HFF-Myc (cell line): ENCODE measurements at regions not wholly inside any gene's neighbourhood (a gene's known extent, or its start where the extent isn't known, plus 50 kb on each side); places are given as distances from the start of the nearest gene placed in this dataset.

Source experiments
- DNase-seq: peaks from one replicate; pipeline ENCODE4 v3.0.0-alpha.2; 2011; ENCODE audit warnings: low read depth; ENCODE audit errors: extremely low read depth
- H3K4me3 ChIP-seq: replicated peaks from 2 replicates; pipeline ENCODE4 v1.5.1; 2011; ENCODE audit warnings: low read depth, mild to moderate bottlenecking, control low read depth, low read length
- TF ChIP-seq, protein P1 (sequence below): IDR thresholded peaks from 2 replicates; pipeline ENCODE4 v1.5.1; 2012; ENCODE audit warnings: mild to moderate bottlenecking, low read depth, low read length, control low read depth; ENCODE audit errors: missing control alignments

DNA sequence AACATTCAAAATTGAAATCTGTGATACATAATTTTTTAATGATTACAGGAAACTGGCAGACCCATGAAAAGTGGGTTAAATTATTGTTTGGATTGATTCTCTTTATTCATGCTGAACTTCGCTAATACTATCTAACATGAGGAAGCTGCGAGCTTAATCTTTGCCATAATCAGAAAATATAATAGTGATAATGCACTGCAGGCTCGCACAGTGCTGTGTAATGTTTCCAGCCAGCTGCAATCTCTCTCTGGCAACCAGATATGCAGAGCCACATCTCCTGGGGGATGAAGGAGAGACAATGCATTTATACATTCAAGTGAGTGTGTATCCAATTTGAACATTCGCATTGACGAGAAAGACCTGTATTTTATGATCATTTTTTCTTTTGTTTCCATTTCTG is 669.7 kb upstream of the RGMB start:
- TF ChIP-seq, protein P1, sequence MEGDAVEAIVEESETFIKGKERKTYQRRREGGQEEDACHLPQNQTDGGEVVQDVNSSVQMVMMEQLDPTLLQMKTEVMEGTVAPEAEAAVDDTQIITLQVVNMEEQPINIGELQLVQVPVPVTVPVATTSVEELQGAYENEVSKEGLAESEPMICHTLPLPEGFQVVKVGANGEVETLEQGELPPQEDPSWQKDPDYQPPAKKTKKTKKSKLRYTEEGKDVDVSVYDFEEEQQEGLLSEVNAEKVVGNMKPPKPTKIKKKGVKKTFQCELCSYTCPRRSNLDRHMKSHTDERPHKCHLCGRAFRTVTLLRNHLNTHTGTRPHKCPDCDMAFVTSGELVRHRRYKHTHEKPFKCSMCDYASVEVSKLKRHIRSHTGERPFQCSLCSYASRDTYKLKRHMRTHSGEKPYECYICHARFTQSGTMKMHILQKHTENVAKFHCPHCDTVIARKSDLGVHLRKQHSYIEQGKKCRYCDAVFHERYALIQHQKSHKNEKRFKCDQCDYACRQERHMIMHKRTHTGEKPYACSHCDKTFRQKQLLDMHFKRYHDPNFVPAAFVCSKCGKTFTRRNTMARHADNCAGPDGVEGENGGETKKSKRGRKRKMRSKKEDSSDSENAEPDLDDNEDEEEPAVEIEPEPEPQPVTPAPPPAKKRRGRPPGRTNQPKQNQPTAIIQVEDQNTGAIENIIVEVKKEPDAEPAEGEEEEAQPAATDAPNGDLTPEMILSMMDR: no peak
- no peak for DNase-seq
- no peak overlapping the region for H3K4me3 ChIP-seq

GRCh38 chr5:98104454-98105188 is 668.8 kb upstream of the RGMB start:
- no peak overlapping the region for H3K4me3 ChIP-seq
- no peak for DNase-seq
- TF ChIP-seq, protein P1: no peak

GRCh38 chr5:98105681-98106080 is 667.8 kb upstream of the RGMB start:
- TF ChIP-seq, protein P1: no peak
- no peak overlapping the region for H3K4me3 ChIP-seq

GRCh38 chr5:98106116-98107031 is 667.1 kb upstream of the RGMB start:
- DNase-seq: peak; percentile 44
- TF ChIP-seq, protein P1: no peak
- H3K4me3 ChIP-seq: no peak overlapping the region

More at GRCh38 chr5:98105681-98106080, 667.8 kb upstream of the RGMB start:
- no peak for DNase-seq

DNA sequence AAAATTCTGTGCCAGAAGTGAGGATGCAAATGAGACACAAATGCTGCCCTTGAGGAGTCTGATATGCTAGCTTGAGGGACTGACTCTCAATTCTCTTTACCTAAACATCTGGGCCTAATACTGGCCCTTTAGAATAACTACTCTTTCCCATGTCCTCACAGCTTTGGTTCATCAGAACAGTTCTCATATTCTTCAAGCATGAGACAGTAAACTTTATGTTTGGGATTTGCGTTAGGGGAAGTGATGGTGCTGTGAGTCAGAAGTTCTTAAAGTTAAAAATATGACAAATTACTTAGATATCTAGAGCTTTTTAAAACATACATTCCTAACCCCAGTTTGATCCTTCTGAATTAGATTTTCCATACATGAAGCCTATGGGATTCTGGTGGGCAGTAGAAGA is 665.0 kb upstream of the RGMB start:
- no peak overlapping the region for H3K4me3 ChIP-seq
- DNase-seq: peak; percentile 78
- TF ChIP-seq, protein P1: no peak

- H3K4me3 ChIP-seq: peak overlapping the region; percentile 5; the same call in 1 of the 2 replicates
- TF ChIP-seq, protein P1: no peak
- DNase-seq: peak; percentile 50
Observed at GRCh38 chr5:98109561-98110006, 663.9 kb upstream of the RGMB start.
